ENCODE measurements at regions not wholly inside any gene's neighbourhood (a gene's known extent, or its start where the extent isn't known, plus 50 kb on each side); places are given as distances from the start of the nearest gene placed in this dataset.

- Histone ChIP-seq H3F3A (ENCODE audit: insufficient read depth) (no peaks in the 10 kb centered on the region), H3K36me3 (ENCODE audit: low read length) (no peaks in the 10 kb centered on the region), H2AFZ (ENCODE audit: low read depth, low read length, severe bottlenecking) (no peak overlapping the region), H3K4me3 (ENCODE audit: insufficient read depth, low read length, poor library complexity, severe bottlenecking) (no peak overlapping the region), H3K27me3 (ENCODE audit: low read length) (no peaks in the 10 kb centered on the region), H3K4me2 (ENCODE audit: low read depth, low read length, poor library complexity, severe bottlenecking) (no peak overlapping the region), H4K20me1 (ENCODE audit: low read depth, low read length) (no peaks in the 10 kb centered on the region), H3K9ac (ENCODE audit: low read length) (no peak overlapping the region), H3K9me2 (replicated peaks; ENCODE audit: insufficient read depth, low read length) (no peaks in the 10 kb centered on the region), H3K27ac (ENCODE audit: low read depth, low read length) (no peak overlapping the region), H3K9me3 (ENCODE audit: insufficient read depth, low read length) (no peaks in the 10 kb centered on the region), H3K79me2 (ENCODE audit: insufficient read depth, low read length) (no peaks in the 10 kb centered on the region)
- TF ChIP-seq CTCF (IDR thresholded peaks at IDR 0.05; ENCODE audit: insufficient read depth, low read length, poor library complexity, severe bottlenecking) (no peak), EZH2phosphoT487 (conservative IDR thresholded peaks at IDR 0.05; ENCODE audit: low read length) (no peak)
These were observed 256.0 kb upstream of the LYPLAL1 start for GRCh38 chr1:218917656-218918055.

DNA sequence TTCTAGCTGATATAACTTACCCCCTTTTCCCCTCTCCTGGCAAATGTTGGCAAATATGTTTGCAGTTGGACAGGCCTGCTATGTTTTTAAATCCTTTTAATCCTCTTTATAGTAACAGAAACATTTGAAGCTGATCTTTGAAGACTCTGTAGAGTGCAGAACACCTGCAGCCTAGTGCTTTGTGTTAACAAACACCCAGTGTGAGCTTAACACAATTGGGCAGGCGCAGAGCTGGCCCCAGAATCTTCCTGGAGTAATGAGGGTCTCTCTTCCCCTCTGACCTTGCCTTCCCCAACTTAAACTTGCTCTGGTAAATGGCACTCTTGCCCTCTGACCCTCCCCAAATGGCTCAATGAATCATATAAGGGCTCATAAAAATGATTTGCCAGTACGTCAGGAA, 247.9 kb upstream of the LYPLAL1 start:
- H2AFZ ChIP-seq (ENCODE audit: low read depth, low read length, severe bottlenecking): no peak overlapping the region
- H3K4me2 ChIP-seq (ENCODE audit: low read depth, low read length, poor library complexity, severe bottlenecking): no peak overlapping the region
- H3K27ac ChIP-seq (ENCODE audit: low read depth, low read length): no peak overlapping the region
- H3K9ac ChIP-seq (ENCODE audit: low read length): no peak overlapping the region
- H3K9me2 ChIP-seq (replicated peaks; ENCODE audit: insufficient read depth, low read length): no peaks in the 10 kb centered on the region
- no peaks in the 10 kb centered on the region for H3F3A ChIP-seq (ENCODE audit: insufficient read depth)
- H3K4me3 ChIP-seq (ENCODE audit: insufficient read depth, low read length, poor library complexity, severe bottlenecking): no peak overlapping the region
- H3K9me3 ChIP-seq (ENCODE audit: insufficient read depth, low read length): no peaks in the 10 kb centered on the region
- no peaks in the 10 kb centered on the region for H3K79me2 ChIP-seq (ENCODE audit: insufficient read depth, low read length)
- H4K20me1 ChIP-seq (ENCODE audit: low read depth, low read length): no peaks in the 10 kb centered on the region
- no peaks in the 10 kb centered on the region for H3K27me3 ChIP-seq (ENCODE audit: low read length)
- TF ChIP-seq CTCF (IDR thresholded peaks at IDR 0.05; ENCODE audit: insufficient read depth, low read length, poor library complexity, severe bottlenecking) (no peak), EZH2phosphoT487 (conservative IDR thresholded peaks at IDR 0.05; ENCODE audit: low read length) (no peak)
- H3K36me3 ChIP-seq (ENCODE audit: low read length): no peaks in the 10 kb centered on the region

DNA sequence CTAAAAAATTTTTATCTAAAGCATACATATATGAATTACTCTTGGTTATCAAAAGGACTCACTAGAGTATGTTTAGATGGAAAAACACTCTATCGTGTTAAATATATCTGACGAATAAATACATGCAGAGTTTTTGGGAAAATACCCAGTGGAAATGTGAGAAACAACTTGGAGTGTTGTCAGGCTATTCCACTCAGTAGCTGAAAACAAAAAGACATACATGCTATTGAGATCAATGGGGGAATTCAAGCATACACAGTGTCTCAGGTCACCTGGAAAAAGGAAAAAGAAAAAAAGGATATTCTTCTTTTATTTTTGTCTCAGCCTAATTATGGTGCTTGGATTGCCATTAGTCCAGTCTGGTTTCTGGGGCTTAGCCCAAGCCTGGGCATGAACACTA, 247.0 kb upstream of the LYPLAL1 start:
- no peak overlapping the region for H3K9ac ChIP-seq (ENCODE audit: low read length)
- no peaks in the 10 kb centered on the region for H3K27me3 ChIP-seq (ENCODE audit: low read length)
- no peaks in the 10 kb centered on the region for H3K9me2 ChIP-seq (replicated peaks; ENCODE audit: insufficient read depth, low read length)
- H3K4me2 ChIP-seq (ENCODE audit: low read depth, low read length, poor library complexity, severe bottlenecking): no peak overlapping the region
- H3K36me3 ChIP-seq (ENCODE audit: low read length): no peaks in the 10 kb centered on the region
- H2AFZ ChIP-seq (ENCODE audit: low read depth, low read length, severe bottlenecking): no peak overlapping the region
- no peaks in the 10 kb centered on the region for H3K79me2 ChIP-seq (ENCODE audit: insufficient read depth, low read length)
- no peaks in the 10 kb centered on the region for H3K9me3 ChIP-seq (ENCODE audit: insufficient read depth, low read length)
- no peak overlapping the region for H3K27ac ChIP-seq (ENCODE audit: low read depth, low read length)
- H3K4me3 ChIP-seq (ENCODE audit: insufficient read depth, low read length, poor library complexity, severe bottlenecking): no peak overlapping the region
- H3F3A ChIP-seq (ENCODE audit: insufficient read depth): no peaks in the 10 kb centered on the region
- H4K20me1 ChIP-seq (ENCODE audit: low read depth, low read length): no peaks in the 10 kb centered on the region
- no peak for TF ChIP-seq CTCF (IDR thresholded peaks at IDR 0.05; ENCODE audit: insufficient read depth, low read length, poor library complexity, severe bottlenecking)
- TF ChIP-seq EZH2phosphoT487 (conservative IDR thresholded peaks at IDR 0.05; ENCODE audit: low read length): no peak

DNA sequence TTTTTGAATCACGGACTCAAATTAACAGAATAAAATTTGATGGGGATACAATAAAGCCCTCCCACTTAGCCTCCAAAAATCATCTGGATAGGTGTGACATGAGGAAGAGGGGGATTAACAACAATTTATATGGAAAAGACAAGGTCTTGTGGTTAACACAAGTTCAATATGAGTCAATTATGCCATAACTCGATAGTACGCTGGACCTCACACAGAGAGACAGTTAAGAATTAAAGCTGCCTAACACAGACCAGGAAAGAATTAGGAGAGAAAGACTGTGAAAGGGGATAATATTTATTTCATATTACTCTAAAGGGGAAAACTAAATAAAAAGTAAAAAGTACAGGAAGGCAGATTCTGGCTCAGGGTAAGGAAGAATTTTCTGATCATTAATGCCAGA, 243.7 kb upstream of the LYPLAL1 start:
- H3K9me2 ChIP-seq (replicated peaks; ENCODE audit: insufficient read depth, low read length): no peaks in the 10 kb centered on the region
- no peaks in the 10 kb centered on the region for H3K9me3 ChIP-seq (ENCODE audit: insufficient read depth, low read length)
- no peaks in the 10 kb centered on the region for H3F3A ChIP-seq (ENCODE audit: insufficient read depth)
- TF ChIP-seq EZH2phosphoT487 (conservative IDR thresholded peaks at IDR 0.05; ENCODE audit: low read length): no peak
- no peak for TF ChIP-seq CTCF (IDR thresholded peaks at IDR 0.05; ENCODE audit: insufficient read depth, low read length, poor library complexity, severe bottlenecking)
- H2AFZ ChIP-seq (ENCODE audit: low read depth, low read length, severe bottlenecking): no peak overlapping the region
- H3K27me3 ChIP-seq (ENCODE audit: low read length): no peaks in the 10 kb centered on the region
- no peaks in the 10 kb centered on the region for H3K79me2 ChIP-seq (ENCODE audit: insufficient read depth, low read length)
- no peaks in the 10 kb centered on the region for H4K20me1 ChIP-seq (ENCODE audit: low read depth, low read length)
- H3K27ac ChIP-seq (ENCODE audit: low read depth, low read length): no peak overlapping the region
- H3K36me3 ChIP-seq (ENCODE audit: low read length): no peaks in the 10 kb centered on the region
- H3K9ac ChIP-seq (ENCODE audit: low read length): no peak overlapping the region
- H3K4me2 ChIP-seq (ENCODE audit: low read depth, low read length, poor library complexity, severe bottlenecking): no peak overlapping the region
- no peak overlapping the region for H3K4me3 ChIP-seq (ENCODE audit: insufficient read depth, low read length, poor library complexity, severe bottlenecking)
